Midbrain (tissue), 1 donor: ENCODE measurements at regions not wholly inside any gene's neighbourhood (a gene's known extent, or its start where the extent isn't known, plus 50 kb on each side); places are given as distances from the start of the nearest gene placed in this dataset.

Experiments used
- DNase-seq: peaks from one replicate; lab custom pipeline; 2025; lab: John Stamatoyannopoulos, UW

DNA sequence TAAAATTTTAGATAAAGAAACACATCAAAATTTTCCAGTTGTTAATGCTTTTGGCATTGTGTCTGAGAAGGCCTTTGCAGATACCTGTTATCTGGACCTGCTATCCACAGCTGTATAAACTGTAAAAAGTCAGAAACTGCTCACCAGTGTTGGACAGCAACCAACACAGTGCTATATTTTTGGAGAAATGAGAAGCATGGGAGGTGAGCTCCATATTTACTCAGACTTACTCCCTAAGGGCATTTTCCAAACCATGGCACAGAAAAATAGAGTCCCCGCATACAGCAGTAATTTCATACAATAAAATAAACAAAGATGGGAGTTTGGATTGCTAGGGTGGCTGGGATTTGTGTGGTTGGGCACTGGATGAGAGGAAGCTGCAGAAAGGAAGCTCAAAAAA is 136.3 kb upstream of the GLI3 start:
- DNase-seq = no peak

DNA sequence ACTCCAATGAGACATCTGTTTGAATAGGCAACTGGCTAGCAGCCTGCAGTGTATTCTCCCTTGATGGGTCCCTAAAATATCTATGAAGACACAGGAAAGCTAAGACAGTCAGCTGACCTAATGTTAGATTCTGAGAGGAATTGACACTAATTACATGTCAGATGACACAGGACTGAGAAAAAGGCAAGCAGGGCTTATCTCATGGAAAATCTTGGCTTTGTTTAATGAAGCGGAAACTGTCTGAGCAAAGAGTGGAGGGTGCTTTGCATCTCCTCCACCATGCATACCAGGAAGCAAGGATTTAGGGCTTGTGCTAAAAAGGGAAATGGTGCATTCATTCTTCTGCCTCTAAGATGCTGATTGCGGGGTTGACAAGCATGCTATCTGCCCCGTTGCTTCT is 135.5 kb upstream of the GLI3 start:
- no peak for DNase-seq

DNA sequence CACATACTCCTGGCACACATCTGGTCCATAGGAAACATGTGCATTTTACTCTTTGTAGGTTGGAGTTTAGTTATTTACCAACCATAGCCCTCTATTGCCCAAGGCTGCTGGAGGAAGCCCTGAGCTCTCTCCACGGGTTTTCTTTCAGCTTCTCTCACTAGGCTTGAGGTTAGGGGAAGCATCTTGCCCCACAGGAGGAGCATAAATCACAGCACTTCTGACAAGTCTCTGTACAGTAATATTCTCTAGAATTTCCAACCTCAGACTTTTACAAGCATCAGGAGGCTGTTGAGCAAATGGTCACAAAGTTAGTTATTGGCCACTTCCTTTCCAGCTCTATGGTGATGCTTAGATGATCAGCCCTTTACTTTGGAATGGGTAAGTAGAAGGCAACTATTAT is 122.9 kb upstream of the GLI3 start:
- DNase-seq = no peak

DNA sequence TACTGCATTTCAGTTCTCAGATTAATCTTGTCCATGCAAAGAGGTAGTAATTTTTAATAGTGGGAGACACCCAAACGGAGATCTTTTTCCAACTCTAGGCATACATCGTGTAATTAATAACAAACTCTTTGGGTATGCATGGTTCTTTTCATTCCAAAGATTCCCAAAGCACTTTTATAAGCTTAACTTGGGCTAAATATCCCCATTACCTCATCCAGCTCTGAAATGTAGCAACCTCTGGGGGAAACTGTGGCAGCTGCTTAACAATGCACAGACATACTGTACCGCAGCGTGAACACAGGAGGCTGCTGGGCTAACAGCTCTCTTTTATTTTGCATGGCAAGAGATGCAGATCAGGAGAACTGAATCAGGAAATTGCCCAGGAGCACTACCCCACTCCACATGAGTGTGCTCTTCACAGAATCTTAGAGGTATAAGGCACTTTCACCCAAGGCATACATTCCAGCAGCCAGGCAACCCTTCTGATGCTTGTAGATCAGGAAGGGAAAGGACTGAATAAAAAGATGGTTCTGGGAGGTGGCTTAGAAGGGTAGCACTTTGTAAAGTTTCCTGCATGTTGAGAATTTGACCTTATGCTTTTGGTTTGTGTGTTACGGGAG is 114.4 kb upstream of the GLI3 start:
- DNase-seq = no peak

DNA sequence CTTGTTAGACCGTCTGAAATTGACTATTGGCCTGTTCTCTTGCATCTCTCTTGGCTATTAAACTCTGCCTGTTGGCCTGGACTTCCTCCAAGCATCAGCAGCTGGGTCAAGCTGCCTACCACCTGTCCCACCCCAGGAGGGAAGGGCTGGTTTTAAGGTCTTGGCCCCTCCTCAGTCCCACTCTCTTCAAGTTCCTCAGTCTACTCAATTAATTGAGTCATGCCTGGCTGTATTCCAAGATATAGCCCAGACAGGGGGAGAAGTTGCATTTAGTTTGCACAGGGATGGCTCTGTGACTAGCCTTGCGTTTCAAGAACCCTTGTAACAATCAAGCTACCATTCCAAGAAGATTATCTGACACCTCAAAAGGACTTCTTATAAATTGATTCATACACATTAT is 113.8 kb upstream of the GLI3 start:
- no peak for DNase-seq

DNA sequence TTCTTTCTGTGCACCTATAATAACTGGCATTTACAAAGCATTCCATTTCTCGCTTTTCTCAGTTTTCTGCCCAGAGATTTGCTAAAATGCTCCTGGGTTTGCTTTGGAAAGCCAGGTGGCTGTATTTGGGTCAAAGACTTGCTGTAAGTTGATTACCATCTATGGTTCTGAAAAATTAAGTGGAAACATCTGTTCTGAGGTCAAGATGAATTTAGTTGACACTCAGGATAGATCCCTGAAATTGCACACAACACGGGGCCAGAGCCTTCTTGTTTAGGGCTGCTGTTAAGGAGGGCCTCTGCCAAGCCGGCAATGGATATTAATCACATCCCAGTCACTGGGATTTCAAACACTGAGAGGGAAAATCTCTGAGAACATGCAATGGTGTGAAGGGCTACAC is 111.6 kb upstream of the GLI3 start:
- no peak for DNase-seq

DNA sequence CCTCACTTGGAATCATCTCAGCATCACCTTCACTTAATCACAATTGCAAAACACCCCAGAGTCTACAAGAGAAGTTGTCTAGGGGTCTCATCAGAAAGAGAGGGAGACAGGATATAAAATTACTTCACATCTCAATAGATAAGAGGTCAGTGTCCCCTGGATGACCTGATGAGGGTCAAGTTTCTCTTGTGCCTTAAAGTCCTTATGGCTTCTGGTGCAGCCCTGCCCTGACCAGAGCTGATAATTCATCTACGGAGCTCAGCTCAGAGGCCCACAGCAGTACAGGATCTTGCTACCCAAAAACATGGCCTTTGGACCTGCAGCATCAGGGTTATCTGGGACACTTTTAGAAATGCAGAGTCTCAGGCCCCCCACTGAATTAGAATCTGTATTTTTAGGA is 111.1 kb upstream of the GLI3 start:
- DNase-seq = no peak

DNA sequence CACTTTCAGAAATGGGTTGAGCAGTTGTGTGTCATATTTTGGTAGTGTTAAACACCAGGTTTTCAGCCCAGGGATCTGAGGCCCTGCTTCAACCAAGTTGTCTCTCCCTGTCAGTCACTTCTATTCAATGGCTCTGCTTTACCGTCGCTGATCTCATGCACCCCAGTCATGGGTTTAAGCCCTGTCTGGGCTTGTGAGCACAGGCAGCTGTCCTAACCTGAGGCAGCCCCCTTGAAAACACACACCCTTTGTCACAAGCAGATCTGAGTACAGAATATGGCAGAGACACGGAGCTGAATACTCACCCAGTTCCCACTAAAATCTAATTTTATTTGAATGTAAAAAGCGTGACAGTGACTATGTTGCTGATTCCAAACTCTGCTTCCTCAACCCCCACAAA is 110.6 kb upstream of the GLI3 start:
- DNase-seq = no peak

DNA sequence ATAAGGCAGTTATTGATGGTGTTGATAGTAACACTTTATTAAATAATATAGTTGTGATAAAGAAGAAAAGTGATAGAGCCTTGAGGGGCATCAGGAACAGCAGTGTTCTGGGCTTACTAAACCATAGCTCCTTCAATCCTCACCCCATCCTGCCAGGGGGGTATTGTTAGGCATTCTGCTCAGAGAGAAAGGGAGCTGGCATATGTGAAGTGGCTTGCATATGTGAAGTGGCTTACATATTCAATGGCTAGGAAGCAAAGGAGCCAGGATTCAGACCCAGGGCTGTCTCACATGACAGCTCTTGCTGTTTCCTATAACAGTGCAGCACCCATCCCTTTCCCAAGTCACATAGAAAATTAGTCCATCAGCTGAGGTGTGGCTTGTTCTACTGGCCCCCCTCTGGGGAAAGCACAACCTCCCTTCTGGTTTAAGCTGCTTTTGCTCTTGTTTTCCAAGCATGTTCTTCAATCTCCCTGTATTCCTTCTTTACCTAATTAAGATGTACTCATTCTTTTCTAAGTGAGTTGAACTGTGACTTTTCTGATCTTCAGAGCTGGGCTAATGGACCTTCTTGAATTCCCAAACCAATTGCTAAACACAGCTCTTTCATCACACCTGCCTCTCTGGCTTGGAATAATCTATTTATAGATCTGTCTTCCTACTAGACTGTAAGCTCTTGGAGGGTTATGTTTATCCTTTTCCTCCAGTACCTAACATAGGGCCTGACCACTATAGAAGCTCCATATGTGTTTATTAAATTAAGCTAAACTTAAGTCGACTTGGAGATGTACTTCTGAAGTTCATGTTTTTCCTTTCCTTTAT is 108.7 kb upstream of the GLI3 start:
- DNase-seq = no peak

DNA sequence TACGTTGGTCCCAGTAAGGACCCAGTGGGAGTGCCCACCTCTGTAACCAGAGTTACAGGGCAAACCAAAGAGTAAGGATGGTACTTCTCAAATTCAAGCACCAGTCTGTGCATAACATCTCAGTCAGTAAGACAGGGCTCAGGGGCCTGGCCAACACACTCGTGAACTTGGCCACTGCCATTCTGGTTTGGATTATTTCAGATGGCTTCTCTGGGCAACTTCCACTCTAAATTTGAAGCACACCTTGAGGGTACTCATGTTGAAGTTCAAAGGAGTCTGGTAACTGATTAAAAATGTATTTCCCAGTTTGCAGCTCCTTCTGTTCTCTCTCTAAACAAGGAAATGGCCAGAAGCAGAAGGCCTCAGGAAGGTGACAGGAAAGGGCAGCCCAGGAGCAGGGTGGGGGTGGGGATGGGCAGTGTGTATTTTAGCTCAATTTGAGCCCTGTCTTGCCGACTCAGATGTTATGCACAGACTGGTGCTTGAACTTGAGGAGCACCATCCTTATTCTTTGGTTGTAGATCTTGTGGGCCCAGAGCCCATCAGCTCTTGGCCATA is 107.3 kb upstream of the GLI3 start:
- DNase-seq = no peak

DNA sequence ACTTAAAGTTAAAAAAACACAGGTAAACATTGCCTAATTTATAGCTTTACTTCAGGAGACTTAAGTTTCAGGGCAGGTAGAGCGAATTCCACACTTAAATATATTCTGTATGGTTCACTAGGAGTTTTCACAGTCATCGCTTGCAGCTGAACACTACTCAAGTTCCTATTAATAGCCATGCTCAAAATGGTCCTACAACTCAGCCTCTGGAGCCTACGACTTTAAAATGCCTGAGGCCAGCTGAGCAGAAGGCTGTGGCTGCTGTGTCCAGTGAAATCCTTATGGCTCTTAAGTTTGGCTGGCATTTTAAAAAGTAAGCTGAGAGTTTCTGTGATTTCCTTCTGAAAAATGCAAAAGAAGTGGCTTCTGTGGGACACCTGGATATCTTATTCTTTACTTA is 105.4 kb upstream of the GLI3 start:
- no peak for DNase-seq

DNA sequence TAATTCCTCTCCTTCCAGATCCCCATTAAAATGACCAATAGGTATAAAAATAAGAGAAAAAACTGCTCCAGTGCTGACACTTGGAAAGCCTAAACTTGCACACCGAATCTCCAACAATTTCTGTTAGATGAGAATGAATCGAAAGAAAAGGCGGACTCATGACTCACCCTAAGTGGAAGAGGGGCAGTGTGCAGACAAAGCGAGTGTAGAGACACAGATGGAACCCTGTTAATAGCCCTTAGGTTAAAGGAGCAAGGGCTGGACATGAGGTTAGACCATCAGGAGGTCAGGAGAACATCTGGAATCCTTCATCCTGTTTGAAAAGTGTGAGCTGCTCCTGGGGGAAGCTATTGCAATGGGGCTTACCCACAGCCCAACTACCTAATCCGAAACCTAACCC is 103.4 kb upstream of the GLI3 start:
- DNase-seq = no peak

DNA sequence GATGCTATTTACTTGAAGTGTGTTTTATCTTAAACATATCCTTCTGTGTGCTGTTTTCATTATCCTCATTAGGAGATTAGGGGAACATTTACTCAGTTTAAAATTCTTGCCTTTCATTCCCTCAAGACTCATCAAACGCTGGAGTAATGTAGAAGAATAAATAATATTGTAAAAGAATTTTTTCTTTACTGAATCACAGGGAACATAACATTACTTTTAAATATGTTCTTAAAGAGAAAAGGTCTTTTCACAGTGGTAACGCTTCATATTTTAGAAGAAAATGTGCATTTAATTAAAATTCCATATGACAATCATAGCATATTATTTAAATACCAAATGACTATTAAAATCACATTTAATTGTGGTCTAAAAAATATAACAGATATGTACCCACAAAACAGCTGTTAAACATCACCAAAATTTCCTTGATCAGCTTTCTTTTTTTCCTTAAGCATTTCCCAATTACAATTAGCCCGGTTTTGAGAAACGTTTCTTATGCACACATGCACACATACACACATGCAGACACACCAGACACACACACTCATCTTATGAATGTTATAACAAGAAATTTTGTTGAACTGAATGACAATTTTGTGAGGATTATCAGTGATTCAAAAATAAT is 102.0 kb upstream of the GLI3 start:
- DNase-seq = no peak

DNA sequence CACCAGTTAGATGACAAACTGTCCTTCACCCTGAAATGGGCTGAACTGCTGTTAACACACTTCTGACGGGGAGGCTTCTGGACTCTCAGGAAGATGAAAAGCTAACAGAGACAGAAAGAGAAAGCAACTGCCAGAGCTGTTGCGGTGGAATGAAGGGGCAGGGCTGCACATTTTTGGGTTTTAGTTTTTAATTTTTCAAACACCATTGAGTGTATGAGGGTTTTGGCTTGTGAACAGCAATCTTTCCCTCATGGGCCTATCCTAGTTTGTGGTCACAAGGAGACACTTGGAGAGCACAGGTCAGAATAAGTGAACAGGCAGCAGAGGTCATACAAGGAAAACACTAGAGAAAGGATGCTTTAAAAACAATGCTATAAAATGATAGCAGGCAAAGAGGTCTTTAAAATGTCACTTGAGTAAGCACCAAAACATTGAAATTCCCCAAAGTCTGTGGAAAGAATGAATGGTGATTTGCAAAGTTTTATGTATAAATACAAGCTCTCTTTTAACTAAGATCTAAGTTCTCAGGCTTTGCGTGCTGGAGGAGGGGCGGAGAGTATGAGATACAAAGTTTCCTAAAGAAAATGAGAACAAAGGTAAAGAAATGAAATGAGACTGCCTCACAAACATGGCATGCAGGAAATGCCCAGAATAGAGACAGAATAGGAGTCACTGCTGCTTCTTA is 101.4 kb upstream of the GLI3 start:
- no peak for DNase-seq

DNA sequence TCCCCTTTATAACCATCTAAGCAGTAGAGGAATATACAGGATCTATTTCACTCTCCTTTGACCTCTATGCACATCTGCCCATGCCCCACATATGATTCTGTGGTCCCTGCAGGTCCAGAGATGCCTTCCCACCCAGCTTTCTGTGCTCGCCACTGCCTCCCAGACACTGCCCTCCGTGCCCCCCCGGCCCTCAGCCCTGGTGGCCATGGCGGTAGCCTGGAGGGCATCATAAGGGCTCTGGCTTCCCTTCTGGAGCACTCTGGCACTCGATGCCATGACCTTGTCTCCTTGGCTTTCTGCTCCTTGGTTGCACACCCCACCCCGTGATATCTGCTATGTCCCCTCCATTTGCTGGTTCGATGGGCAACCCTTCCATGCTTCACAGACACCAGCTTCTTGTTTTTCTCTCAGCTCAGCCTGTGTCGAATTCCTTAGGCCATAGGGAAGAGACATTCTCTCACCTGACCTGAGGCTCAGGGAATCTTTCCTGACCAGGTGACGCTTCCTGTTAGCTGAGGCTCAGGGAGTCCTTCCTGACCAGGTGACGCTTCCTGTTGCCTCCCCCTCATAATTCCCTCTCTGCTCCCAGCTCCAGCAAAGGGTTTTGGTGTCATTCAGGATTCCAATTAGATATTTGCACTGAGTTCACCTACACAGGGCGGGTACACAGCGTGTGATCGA is 100.4 kb upstream of the GLI3 start:
- no peak for DNase-seq

DNA sequence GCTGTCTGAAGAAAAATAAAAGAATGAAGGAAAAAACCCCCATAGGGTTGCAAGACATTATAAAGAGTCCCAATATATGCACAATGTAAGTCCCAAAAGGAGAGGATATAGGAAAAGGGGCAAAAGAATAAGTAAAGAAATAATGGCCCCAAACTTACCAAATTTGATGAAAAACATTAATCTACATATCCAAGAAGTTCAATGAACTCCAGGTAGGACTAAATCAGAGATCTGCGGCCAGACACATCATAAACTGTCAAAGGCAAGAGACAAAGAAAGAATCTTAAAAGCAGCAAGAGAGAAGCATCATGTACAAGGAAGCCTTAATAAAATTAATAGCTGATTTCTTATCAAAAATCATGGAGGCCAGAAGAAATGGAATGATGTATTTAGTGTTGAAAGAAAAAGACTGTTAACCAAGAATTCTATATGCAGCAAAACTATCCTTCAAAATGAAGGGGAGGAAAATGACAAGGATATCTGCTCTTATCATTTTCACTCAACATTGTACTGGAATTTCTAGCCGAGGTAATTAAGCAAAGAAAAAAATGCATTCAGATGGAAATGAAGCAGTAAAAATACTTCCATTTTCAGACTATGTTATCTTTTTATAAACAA is 95.7 kb upstream of the GLI3 start:
- DNase-seq = no peak

DNA sequence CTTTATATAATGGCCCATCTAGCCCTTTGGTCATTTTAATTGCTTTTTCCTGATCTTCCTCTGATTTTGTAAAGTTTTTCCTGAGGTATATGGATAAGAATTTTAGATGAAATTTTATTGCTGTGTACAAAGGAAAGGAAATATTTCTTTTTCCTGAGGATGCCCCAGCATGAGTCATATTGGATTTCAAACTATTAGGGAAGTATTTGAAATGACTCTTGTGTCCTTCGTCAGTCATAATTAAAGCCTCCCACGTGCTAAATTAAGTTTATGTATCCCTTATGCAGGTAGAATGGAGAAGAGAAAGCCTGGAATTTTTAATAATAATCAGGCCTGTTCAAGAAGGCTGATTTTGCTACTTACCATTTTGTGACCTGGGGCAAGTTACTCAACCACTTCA is 82.6 kb upstream of the GLI3 start:
- no peak for DNase-seq

DNA sequence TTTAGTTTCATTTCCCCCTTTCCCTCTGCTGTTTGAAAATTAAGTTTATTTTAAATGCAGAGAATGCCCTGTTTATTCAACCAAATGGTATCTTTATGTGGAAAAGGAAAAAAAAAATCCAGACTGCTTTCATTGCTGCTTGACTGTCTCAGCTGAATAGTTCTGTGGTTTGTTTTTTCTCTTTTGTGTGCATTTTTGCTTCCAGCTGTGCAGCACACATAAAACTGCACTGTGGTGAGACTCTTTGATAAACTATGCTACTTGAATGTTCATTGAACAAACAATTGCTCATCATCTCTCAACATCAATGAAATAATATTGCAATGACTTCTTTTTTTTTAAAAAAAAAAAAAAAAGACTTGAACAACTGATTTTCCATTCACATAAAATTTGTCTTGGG is 78.6 kb upstream of the GLI3 start:
- no peak for DNase-seq

DNA sequence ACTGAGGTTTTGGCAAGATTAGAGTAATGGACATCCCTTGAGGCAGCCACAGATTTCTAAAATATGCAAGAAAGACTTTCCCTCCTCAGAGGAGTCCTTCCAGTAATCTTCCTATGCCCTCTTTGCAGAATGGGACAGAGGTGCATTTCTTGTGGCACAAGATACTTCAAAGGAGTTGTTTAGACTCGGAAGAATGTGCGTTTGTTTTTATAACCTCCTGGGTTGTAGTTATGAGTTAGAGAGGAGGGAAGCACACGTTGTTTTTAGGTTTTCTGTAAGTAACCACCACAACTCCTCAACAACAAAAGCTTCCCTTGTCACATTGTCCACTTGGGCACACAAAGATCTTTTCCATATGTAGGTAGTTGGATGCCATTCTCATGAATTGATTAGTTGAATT is 78.1 kb upstream of the GLI3 start:
- no peak for DNase-seq

DNA sequence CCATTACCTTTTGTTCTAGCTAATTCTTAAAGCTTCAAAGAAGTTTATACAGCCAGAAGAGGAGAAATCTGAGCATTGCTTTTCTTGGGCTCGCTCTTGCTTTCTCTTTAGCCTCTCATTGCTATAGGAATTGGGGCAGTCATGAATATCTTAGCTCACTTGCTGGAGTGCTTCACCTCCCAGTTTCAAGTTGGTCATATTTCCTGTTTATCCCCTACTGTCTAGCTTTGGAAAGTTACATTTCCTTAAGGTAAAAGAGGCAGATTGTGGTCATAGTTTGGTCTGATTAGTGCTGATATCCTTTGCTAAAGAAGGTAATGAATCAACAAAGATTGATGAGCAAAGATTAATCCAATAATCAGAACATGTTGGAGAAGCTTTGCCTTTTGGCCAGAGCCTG is 77.7 kb upstream of the GLI3 start:
- DNase-seq = no peak

DNA sequence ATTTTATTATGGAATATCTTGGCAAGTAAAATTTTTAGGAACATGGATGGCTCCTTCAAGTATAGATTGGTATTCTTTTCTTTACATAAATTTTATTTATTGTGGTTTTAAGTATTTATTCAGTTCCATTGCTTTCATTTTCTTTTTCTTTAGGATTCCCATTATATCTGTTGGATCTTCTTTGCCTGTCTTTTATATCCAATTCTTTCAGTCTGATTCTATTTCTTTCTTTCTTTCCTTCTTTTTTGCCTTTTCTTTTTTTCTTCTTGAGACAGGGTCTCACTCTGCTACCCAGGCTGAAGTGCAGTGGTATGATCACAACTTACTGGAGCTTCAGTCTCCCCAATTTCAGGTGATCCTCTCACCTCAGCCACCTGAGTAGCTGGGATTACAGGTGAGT is 74.2 kb upstream of the GLI3 start:
- DNase-seq = no peak
